IMR-90 (cell line): ENCODE measurements at regions not wholly inside any gene's neighbourhood (a gene's known extent, or its start where the extent isn't known, plus 50 kb on each side); places are given as distances from the start of the nearest gene placed in this dataset.

Experiments used
- POLR2A ChIP-seq: IDR thresholded peaks from 2 replicates; pipeline ENCODE4 v1.6.1; 2012; ENCODE audit warnings: mild to moderate bottlenecking, low read depth, low read length
- RFX5 ChIP-seq: IDR thresholded peaks from 2 replicates; pipeline ENCODE4 v1.8.0; 2012; ENCODE audit warnings: low read depth, mild to moderate bottlenecking, low read length, moderate library complexity
- TF ChIP-seq, protein P1 (sequence below): conservative IDR thresholded peaks from 2 replicates; pipeline ENCODE4 v1.5.1; 2012; ENCODE audit warnings: mild to moderate bottlenecking, low read depth, low read length, improper control_type of control experiment
- TF ChIP-seq, protein P2 (sequence below): fragments of 150-350 bp; IDR thresholded peaks from 2 replicates; pipeline ENCODE4 v1.6.1; 2017; ENCODE audit warnings: mild to moderate bottlenecking, antibody characterized with exemption, low read length, low read depth

DNA sequence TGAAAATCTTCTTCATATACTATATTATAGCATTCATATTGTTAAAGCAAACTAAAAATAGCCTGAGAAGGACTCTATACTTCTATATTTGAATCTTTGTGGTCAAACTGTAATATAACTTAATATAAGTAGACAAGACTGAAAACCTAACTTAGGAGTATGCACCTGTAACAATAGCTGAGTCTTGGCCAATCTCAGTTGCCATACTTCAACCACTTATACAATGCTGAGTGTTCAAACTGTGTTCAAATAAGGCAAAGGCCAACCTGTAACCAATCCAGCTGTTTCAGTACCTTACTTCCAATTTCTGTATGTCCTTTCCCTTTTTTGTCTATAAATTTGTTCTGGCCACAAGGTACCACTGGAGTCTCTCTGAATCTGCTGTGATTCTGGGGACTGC lies 1360.8 kb upstream of the CDH9 start:
- TF ChIP-seq, protein P1, sequence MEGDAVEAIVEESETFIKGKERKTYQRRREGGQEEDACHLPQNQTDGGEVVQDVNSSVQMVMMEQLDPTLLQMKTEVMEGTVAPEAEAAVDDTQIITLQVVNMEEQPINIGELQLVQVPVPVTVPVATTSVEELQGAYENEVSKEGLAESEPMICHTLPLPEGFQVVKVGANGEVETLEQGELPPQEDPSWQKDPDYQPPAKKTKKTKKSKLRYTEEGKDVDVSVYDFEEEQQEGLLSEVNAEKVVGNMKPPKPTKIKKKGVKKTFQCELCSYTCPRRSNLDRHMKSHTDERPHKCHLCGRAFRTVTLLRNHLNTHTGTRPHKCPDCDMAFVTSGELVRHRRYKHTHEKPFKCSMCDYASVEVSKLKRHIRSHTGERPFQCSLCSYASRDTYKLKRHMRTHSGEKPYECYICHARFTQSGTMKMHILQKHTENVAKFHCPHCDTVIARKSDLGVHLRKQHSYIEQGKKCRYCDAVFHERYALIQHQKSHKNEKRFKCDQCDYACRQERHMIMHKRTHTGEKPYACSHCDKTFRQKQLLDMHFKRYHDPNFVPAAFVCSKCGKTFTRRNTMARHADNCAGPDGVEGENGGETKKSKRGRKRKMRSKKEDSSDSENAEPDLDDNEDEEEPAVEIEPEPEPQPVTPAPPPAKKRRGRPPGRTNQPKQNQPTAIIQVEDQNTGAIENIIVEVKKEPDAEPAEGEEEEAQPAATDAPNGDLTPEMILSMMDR: no peak
- no peak for TF ChIP-seq POLR2A
- TF ChIP-seq RFX5: no peak
- TF ChIP-seq, protein P2, sequence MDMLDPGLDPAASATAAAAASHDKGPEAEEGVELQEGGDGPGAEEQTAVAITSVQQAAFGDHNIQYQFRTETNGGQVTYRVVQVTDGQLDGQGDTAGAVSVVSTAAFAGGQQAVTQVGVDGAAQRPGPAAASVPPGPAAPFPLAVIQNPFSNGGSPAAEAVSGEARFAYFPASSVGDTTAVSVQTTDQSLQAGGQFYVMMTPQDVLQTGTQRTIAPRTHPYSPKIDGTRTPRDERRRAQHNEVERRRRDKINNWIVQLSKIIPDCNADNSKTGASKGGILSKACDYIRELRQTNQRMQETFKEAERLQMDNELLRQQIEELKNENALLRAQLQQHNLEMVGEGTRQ: no peak
